Activated gamma-delta T cell (primary cell): ENCODE measurements at regions not wholly inside any gene's neighbourhood (a gene's known extent, or its start where the extent isn't known, plus 50 kb on each side); places are given as distances from the start of the nearest gene placed in this dataset.

Source experiments
- DNase-seq: peaks from one replicate; lab custom pipeline; 2025; lab: John Stamatoyannopoulos, UW

- DNase-seq = no peak
Measured at GRCh38 chr4:179563741-179564140, 2121.5 kb upstream of the AGA start.

- DNase-seq = no peak
Measured at GRCh38 chr4:179569549-179569948, 2127.3 kb upstream of the AGA start.

GRCh38 chr4:179582164-179582905 lies 2140.1 kb upstream of the AGA start:
- DNase-seq = no peak

- DNase-seq = no peak
Measured at GRCh38 chr4:179583221-179583620, 2141.0 kb upstream of the AGA start.

- DNase-seq = no peak
Measured at GRCh38 chr4:179584101-179584500, 2141.9 kb upstream of the AGA start.

- DNase-seq = no peak
Measured at GRCh38 chr4:179585761-179586160, 2143.5 kb upstream of the AGA start.

GRCh38 chr4:179586460-179586859 lies 2144.2 kb upstream of the AGA start:
- DNase-seq = no peak

- no peak for DNase-seq
Measured at GRCh38 chr4:179595671-179596410, 2153.6 kb upstream of the AGA start.

- DNase-seq = no peak
Measured at GRCh38 chr4:179596621-179597020, 2154.4 kb upstream of the AGA start.

- no peak for DNase-seq
Measured at GRCh38 chr4:179597301-179597700, 2155.1 kb upstream of the AGA start.

- DNase-seq = no peak
Measured at GRCh38 chr4:179601671-179602070, 2159.4 kb upstream of the AGA start.

GRCh38 chr4:179605196-179605595 lies 2163.0 kb upstream of the AGA start:
- no peak for DNase-seq

- DNase-seq = no peak
Measured at GRCh38 chr4:179607003-179607402, 2164.8 kb upstream of the AGA start.

- no peak for DNase-seq
Measured at GRCh38 chr4:179615704-179616103, 2173.5 kb upstream of the AGA start.

GRCh38 chr4:179618966-179619365 lies 2176.7 kb upstream of the AGA start:
- no peak for DNase-seq

GRCh38 chr4:179624768-179625181 lies 2182.5 kb upstream of the AGA start:
- no peak for DNase-seq

- DNase-seq = no peak
Measured at GRCh38 chr4:179625406-179625805, 2183.2 kb upstream of the AGA start.

GRCh38 chr4:179626687-179627086 lies 2184.4 kb upstream of the AGA start:
- no peak for DNase-seq

- no peak for DNase-seq
Measured at GRCh38 chr4:179631321-179631720, 2189.1 kb upstream of the AGA start.

- DNase-seq = no peak
Measured at GRCh38 chr4:179634862-179635261, 2192.6 kb upstream of the AGA start.

- DNase-seq = no peak
Measured at GRCh38 chr4:179662522-179662921, 2220.3 kb upstream of the AGA start.

- DNase-seq = no peak
Measured at GRCh38 chr4:179663641-179664429, 2221.6 kb upstream of the AGA start.
